Neural cell (in vitro differentiated cells): ENCODE measurements at regions not wholly inside any gene's neighbourhood (a gene's known extent, or its start where the extent isn't known, plus 50 kb on each side); places are given as distances from the start of the nearest gene placed in this dataset.

Experiments used
- H2AFZ ChIP-seq: fragments of 200-600, 300-800 bp; sonication (generic), shearing (Covaris generic); 2 replicates; pipeline ENCODE4 v1.6.0; 2014; ENCODE audit warnings: low read depth, mild to moderate bottlenecking, antibody characterized with exemption, low read length, moderate library complexity
- H3F3A ChIP-seq: fragments of 200-600 bp; shearing (Covaris generic); 2 replicates; pipeline ENCODE4 v1.6.1; 2016; ENCODE audit warnings: mild to moderate bottlenecking, moderate library complexity, mixed read lengths, antibody characterized with exemption, low read length; ENCODE audit not compliant: insufficient read depth, poor library complexity, severe bottlenecking
- H3K27ac ChIP-seq: fragments of 200-600, 300-800 bp; sonication (generic), shearing (Covaris generic); 2 replicates; pipeline ENCODE4 v1.5.1; 2014; ENCODE audit warnings: mild to moderate bottlenecking, low read length, moderate library complexity
- H3K27me3 ChIP-seq: fragments of 300-800, 200-600 bp; sonication (generic), shearing (Covaris generic); 2 replicates; pipeline ENCODE4 v1.6.0; 2014; ENCODE audit warnings: mild to moderate bottlenecking, low read depth, low read length, moderate library complexity; ENCODE audit not compliant: insufficient read depth
- H3K36me3 ChIP-seq: fragments of 300-800, 200-600 bp; sonication (generic), shearing (Covaris generic); 2 replicates; pipeline ENCODE4 v1.5.1; 2014; ENCODE audit warnings: mild to moderate bottlenecking, antibody characterized with exemption, low read length, moderate library complexity; ENCODE audit not compliant: insufficient read depth
- H3K4me2 ChIP-seq: fragments of 300-800, 200-600 bp; sonication (generic), shearing (Covaris generic); 2 replicates; pipeline ENCODE4 v1.6.0; 2014; ENCODE audit warnings: mild to moderate bottlenecking, low read length
- H3K4me3 ChIP-seq: fragments of 300-800, 200-600 bp; sonication (generic), shearing (Covaris generic); 2 replicates; pipeline ENCODE4 v1.5.1; 2014; ENCODE audit warnings: mild to moderate bottlenecking, low read length, moderate library complexity
- H3K79me2 ChIP-seq: fragments of 200-600 bp; shearing (Covaris generic); replicated peaks from 2 replicates; pipeline ENCODE4 v1.6.0; 2014; ENCODE audit warnings: mild to moderate bottlenecking, low read length, moderate library complexity; ENCODE audit not compliant: insufficient read depth
- H3K9ac ChIP-seq: fragments of 300-800, 200-600 bp; sonication (generic), shearing (Covaris generic); 2 replicates; pipeline ENCODE4 v1.6.1; 2016; ENCODE audit warnings: mild to moderate bottlenecking, low read length, mixed read lengths
- H3K9me2 ChIP-seq: fragments of 200-600 bp; shearing (Covaris generic); 2 replicates; pipeline ENCODE4 v1.6.1; 2016; ENCODE audit warnings: mild to moderate bottlenecking, low read length, mixed read lengths; ENCODE audit not compliant: insufficient read depth
- H3K9me3 ChIP-seq: fragments of 200-600, 300-800 bp; sonication (generic), shearing (Covaris generic); 2 replicates; pipeline ENCODE4 v1.6.1; 2016; ENCODE audit warnings: mild to moderate bottlenecking, mixed run types, low read length, moderate library complexity, mixed read lengths
- H4K20me1 ChIP-seq: fragments of 200-600 bp; shearing (Covaris generic); 2 replicates; pipeline ENCODE4 v1.6.1; 2016; ENCODE audit warnings: mild to moderate bottlenecking, mixed run types; ENCODE audit not compliant: insufficient read depth
- CTCF ChIP-seq: fragments of 450-650 bp; IDR thresholded peaks from 2 replicates; pipeline ENCODE4 v1.5.1; 2014; ENCODE audit warnings: antibody characterized with exemption, mild to moderate bottlenecking, moderate library complexity; ENCODE audit not compliant: poor library complexity, severe bottlenecking
- EP300 ChIP-seq: fragments of 450-650 bp; conservative IDR thresholded peaks from 2 replicates; pipeline ENCODE4 v1.6.1; 2014; ENCODE audit warnings: antibody characterized with exemption, mild to moderate bottlenecking, moderate library complexity; ENCODE audit not compliant: poor library complexity, severe bottlenecking
- EZH2 ChIP-seq: fragments of 200-600, 300-800 bp; shearing (Covaris generic), sonication (generic); IDR thresholded peaks from 2 replicates; pipeline ENCODE4 v1.6.1; 2014; ENCODE audit warnings: antibody characterized with exemption, low read length, borderline replicate concordance, mild to moderate bottlenecking; ENCODE audit not compliant: insufficient read depth, poor library complexity, severe bottlenecking
- MXI1 ChIP-seq: fragments of 450-650 bp; conservative IDR thresholded peaks from 2 replicates; pipeline ENCODE4 v1.6.1; 2014; ENCODE audit warnings: antibody characterized with exemption, mild to moderate bottlenecking; ENCODE audit not compliant: poor library complexity, severe bottlenecking
- POLR2AphosphoS5 ChIP-seq: IDR thresholded peaks from 2 replicates; pipeline ENCODE4 v1.6.1; 2012
- RAD21 ChIP-seq: fragments of 450-650 bp; conservative IDR thresholded peaks from 2 replicates; pipeline ENCODE4 v1.6.1; 2014; ENCODE audit warnings: antibody characterized with exemption, mild to moderate bottlenecking, moderate library complexity
- REST ChIP-seq: IDR thresholded peaks from 2 replicates; pipeline ENCODE4 v1.6.1; 2012; ENCODE audit warnings: borderline replicate concordance
- SMC3 ChIP-seq: fragments of 450-650 bp; conservative IDR thresholded peaks from 2 replicates; pipeline ENCODE4 v1.6.1; 2014; ENCODE audit warnings: antibody characterized with exemption, mild to moderate bottlenecking, moderate library complexity; ENCODE audit not compliant: poor library complexity
- TAF1 ChIP-seq: IDR thresholded peaks from 2 replicates; pipeline ENCODE4 v1.6.1; 2012; ENCODE audit warnings: low read depth

GRCh38 chr6:144953552-144954240 is 668.6 kb downstream of the UTRN start:
- no peaks in the 10 kb centered on the region for H3F3A ChIP-seq
- no peak overlapping the region for H3K27ac ChIP-seq
- no peaks in the 10 kb centered on the region for H3K9me3 ChIP-seq
- no peaks in the 10 kb centered on the region for H3K27me3 ChIP-seq
- no peak for TF ChIP-seq REST
- TF ChIP-seq POLR2AphosphoS5, result no peak
- no peak for TF ChIP-seq EP300
- no peak for TF ChIP-seq SMC3
- TF ChIP-seq TAF1, result no peak
- no peak for TF ChIP-seq RAD21
- no peak for TF ChIP-seq CTCF
- TF ChIP-seq EZH2, result no peak
- TF ChIP-seq MXI1, result no peak
- H4K20me1 ChIP-seq, result no peaks in the 10 kb centered on the region
- no peak overlapping the region for H3K4me3 ChIP-seq
- no peaks in the 10 kb centered on the region for H3K9me2 ChIP-seq
- no peaks in the 10 kb centered on the region for H3K79me2 ChIP-seq
- H3K9ac ChIP-seq, result no peak overlapping the region
- no peak overlapping the region for H3K4me2 ChIP-seq
- no peak overlapping the region for H2AFZ ChIP-seq
- no peaks in the 10 kb centered on the region for H3K36me3 ChIP-seq

GRCh38 chr6:144954241-144954556 is 669.1 kb downstream of the UTRN start:
- Histone ChIP-seq H3K79me2 (no peaks in the 10 kb centered on the region), H4K20me1 (no peaks in the 10 kb centered on the region), H2AFZ (no peak overlapping the region), H3K9me3 (no peaks in the 10 kb centered on the region), H3K4me3 (no peak overlapping the region), H3K9me2 (no peaks in the 10 kb centered on the region), H3K9ac (no peak overlapping the region), H3K4me2 (no peak overlapping the region), H3K27me3 (no peaks in the 10 kb centered on the region), H3K36me3 (no peaks in the 10 kb centered on the region), H3F3A (no peaks in the 10 kb centered on the region), H3K27ac (no peak overlapping the region)
- no peak for TF ChIP-seq REST
- no peak for TF ChIP-seq EZH2
- TF ChIP-seq SMC3, result no peak
- TF ChIP-seq CTCF, result no peak
- no peak for TF ChIP-seq TAF1
- no peak for TF ChIP-seq POLR2AphosphoS5
- TF ChIP-seq RAD21, result no peak
- TF ChIP-seq EP300, result no peak
- TF ChIP-seq MXI1, result no peak
